ENCODE measurements at regions not wholly inside any gene's neighbourhood (a gene's known extent, or its start where the extent isn't known, plus 50 kb on each side); places are given as distances from the start of the nearest gene placed in this dataset.

GRCh38 chr10:123472606-123473005 is 193.5 kb upstream of the GPR26 start:
- DNase-seq: no peak
- Histone ChIP-seq H3K9me3 (no peaks in the 10 kb centered on the region), H3K4me1 (ENCODE audit: low read depth) (no peaks in the 10 kb centered on the region), H3K4me3 (no peak overlapping the region), H3K36me3 (ENCODE audit: low read depth) (no peaks in the 10 kb centered on the region)
- no peak for TF ChIP-seq CTCF (IDR thresholded peaks at IDR 0.05)
- ATAC-seq: no peak
- intact Hi-C loops (cut with DNase I, micrococcal nuclease): no loop called here

- no peaks in the 10 kb centered on the region for H3K4me1 ChIP-seq (ENCODE audit: low read depth)
- intact Hi-C loops (cut with DNase I, micrococcal nuclease): no loop called here
- TF ChIP-seq CTCF (IDR thresholded peaks at IDR 0.05): no peak
- no peak for ATAC-seq
- no peaks in the 10 kb centered on the region for H3K9me3 ChIP-seq
- no peak overlapping the region for H3K4me3 ChIP-seq
- no peak for DNase-seq
- H3K36me3 ChIP-seq (ENCODE audit: low read depth): no peaks in the 10 kb centered on the region
Measured at GRCh38 chr10:123474700-123475099, 191.5 kb upstream of the GPR26 start.

- no peaks in the 10 kb centered on the region for H3K4me1 ChIP-seq (ENCODE audit: low read depth)
- TF ChIP-seq CTCF (IDR thresholded peaks at IDR 0.05): no peak
- intact Hi-C loops (cut with DNase I, micrococcal nuclease): no loop called here
- ATAC-seq (no peak), DNase-seq (no peak)
- H3K9me3 ChIP-seq: no peaks in the 10 kb centered on the region
- H3K4me3 ChIP-seq: no peak overlapping the region
- H3K36me3 ChIP-seq (ENCODE audit: low read depth): no peaks in the 10 kb centered on the region
Measured at GRCh38 chr10:123475466-123475865, 190.7 kb upstream of the GPR26 start.

GRCh38 chr10:123478116-123478515 is 188.0 kb upstream of the GPR26 start:
- ATAC-seq: no peak

GRCh38 chr10:123479640-123480039 is 186.5 kb upstream of the GPR26 start:
- DNase-seq (no peak), ATAC-seq (no peak)
- intact Hi-C loops (cut with DNase I, micrococcal nuclease): no loop called here
- Histone ChIP-seq H3K9me3 (no peaks in the 10 kb centered on the region), H3K4me1 (ENCODE audit: low read depth) (no peaks in the 10 kb centered on the region), H3K36me3 (ENCODE audit: low read depth) (no peaks in the 10 kb centered on the region), H3K4me3 (no peak overlapping the region)
- no peak for TF ChIP-seq CTCF (IDR thresholded peaks at IDR 0.05)

More at GRCh38 chr10:123478116-123478515, 188.0 kb upstream of the GPR26 start:
- intact Hi-C loops (cut with DNase I, micrococcal nuclease): no loop called here
- Histone ChIP-seq H3K36me3 (ENCODE audit: low read depth) (no peaks in the 10 kb centered on the region), H3K9me3 (no peaks in the 10 kb centered on the region), H3K4me1 (ENCODE audit: low read depth) (no peaks in the 10 kb centered on the region), H3K4me3 (no peak overlapping the region)
- no peak for TF ChIP-seq CTCF (IDR thresholded peaks at IDR 0.05)
- DNase-seq: no peak

GRCh38 chr10:123480344-123480743 is 185.8 kb upstream of the GPR26 start:
- Histone ChIP-seq H3K36me3 (ENCODE audit: low read depth) (no peaks in the 10 kb centered on the region), H3K4me1 (ENCODE audit: low read depth) (no peaks in the 10 kb centered on the region), H3K4me3 (no peak overlapping the region), H3K9me3 (no peaks in the 10 kb centered on the region)
- intact Hi-C loops (cut with DNase I, micrococcal nuclease): no loop called here
- TF ChIP-seq CTCF (IDR thresholded peaks at IDR 0.05): no peak
- DNase-seq (no peak), ATAC-seq (no peak)
